GOT3 (cell line): ENCODE measurements at regions not wholly inside any gene's neighbourhood (a gene's known extent, or its start where the extent isn't known, plus 50 kb on each side); places are given as distances from the start of the nearest gene placed in this dataset.
"Not testable (repeated sequence)": the region's sequence is repeated elsewhere in the genome, so short reads cannot be mapped to it uniquely, and the experiment has no call there.

Source experiments
- DNase-seq: peaks from one replicate; lab custom pipeline; 2025; ENCODE audit warnings: mixed read lengths; lab: John Stamatoyannopoulos, UW

- DNase-seq = no peak
Measured at GRCh38 chr2:49861821-49862220, 707.5 kb upstream of the FSHR start.

GRCh38 chr2:49860834-49861233 lies 706.5 kb upstream of the FSHR start:
- DNase-seq = no peak

- DNase-seq = no peak
Measured at GRCh38 chr2:49860170-49860569, 705.9 kb upstream of the FSHR start.

DNA sequence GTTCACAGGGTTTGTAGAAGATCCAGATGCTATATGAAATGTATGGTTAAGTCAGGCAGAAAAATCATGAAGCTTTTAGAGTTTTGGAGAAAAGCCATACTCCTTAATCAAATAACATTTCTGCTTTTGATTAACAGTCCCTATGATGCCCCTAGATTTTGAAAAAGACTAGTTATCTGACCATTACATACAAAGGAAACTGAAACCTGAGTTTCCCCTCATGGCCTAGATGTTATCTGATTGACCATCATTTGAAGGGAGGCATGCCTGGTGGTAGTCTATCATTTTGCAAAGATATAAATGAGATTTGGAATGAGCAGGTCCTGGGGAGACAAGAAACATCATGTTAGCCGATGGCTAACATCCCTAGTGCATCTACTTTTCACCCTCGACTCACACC lies 704.3 kb upstream of the FSHR start:
- no peak for DNase-seq

DNA sequence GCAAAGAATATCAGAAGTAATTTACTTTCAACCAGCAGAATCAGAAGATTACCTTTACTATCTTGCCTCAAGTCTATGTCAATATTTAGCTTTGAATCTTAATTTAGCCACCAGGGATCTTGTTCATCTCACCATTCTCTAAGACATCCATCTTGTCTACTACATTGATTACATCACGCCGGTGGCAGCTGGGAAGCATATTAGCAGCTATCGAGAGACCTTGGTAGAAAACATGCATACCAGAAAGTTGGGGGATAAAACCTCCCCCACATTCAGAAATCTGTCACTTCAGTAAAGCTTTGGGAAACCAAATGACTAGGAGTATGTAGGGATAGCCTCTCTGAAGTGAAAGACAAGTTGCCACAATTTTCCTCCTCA lies 703.8 kb upstream of the FSHR start:
- no peak for DNase-seq

GRCh38 chr2:49857371-49858112 lies 703.2 kb upstream of the FSHR start:
- no peak for DNase-seq

DNA sequence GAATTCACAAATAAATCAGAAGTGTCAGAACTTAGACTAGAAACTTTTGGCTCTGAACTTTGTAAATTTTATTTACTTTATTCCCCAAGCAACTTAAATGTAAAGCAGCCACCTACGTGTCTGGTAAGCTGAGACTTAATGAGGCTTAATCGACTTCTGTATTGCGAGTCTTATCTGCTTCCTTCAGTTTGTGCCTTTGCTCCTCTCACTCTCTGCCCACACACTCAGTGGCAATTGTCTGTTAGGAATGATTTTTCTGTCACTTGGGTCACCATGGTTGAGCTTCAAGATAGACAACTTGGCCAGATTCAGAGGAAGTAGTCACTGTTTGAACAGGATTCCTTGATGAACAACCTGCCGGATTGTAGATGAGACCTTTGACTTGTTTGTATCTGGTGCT lies 691.4 kb upstream of the FSHR start:
- no peak for DNase-seq

DNA sequence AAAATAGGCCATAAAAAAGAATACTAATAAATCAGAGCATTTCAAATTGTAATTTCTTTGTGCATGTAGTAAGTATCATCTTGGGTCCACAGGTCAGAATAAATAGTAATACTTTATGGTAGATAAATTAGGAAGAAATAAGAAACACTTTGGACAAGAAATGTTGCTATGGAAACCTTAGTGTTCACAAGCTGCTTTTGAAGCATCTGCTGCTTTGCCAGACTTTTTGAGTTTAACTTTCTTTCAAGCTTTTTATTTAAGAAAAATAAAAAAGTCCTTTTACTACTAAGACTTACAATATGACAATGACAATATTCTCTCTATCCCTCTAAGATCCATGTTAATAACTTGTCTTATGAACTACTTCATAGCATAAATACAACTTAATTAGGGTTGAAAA lies 690.7 kb upstream of the FSHR start:
- DNase-seq = no peak

DNA sequence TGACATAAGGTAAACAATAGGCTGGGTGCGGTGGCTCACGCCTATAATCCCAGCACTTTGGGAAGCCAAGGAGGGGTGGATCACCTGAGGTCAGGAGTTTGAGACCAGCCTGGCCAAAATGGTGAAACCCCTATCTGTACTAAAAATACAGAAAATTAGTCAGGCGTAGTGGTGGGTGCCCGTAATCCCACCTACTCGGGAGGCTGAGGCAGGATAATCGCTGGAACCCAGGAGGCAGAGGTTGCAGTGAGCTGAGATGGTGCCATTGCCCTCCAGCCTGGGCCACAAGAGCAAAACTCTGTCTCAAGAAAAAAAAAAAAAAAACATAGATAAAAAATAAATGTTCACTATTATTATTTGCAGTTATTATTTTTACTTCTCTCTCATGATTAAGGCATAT lies 689.8 kb upstream of the FSHR start:
- DNase-seq = not testable (repeated sequence)

GRCh38 chr2:49843314-49843713 lies 689.0 kb upstream of the FSHR start:
- DNase-seq = no peak

DNA sequence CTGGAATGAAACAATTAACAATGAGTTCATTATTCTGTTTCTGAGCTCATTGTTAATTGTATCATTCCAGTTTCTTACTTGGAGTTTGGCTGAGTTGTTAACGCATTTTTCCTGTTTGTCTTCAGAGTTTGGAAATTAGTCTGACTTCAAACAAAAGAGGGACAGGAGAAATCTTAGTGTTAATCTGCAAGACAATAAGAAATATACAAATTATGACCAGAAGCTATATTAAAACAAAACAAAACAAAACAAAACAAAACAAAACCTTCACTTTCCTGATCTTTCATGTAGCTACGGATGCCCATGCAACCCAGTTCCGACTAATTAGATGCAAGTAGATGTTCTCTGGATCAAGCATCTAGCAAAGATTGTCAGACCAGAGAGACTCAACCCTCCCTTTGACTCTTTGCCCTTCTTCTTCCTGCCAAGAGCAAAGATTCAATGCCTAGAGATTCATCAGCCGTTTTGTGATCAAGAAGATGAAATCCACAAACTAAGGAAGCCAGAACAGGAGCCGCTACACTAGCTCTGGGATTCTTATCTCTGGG lies 686.2 kb upstream of the FSHR start:
- DNase-seq = no peak

DNA sequence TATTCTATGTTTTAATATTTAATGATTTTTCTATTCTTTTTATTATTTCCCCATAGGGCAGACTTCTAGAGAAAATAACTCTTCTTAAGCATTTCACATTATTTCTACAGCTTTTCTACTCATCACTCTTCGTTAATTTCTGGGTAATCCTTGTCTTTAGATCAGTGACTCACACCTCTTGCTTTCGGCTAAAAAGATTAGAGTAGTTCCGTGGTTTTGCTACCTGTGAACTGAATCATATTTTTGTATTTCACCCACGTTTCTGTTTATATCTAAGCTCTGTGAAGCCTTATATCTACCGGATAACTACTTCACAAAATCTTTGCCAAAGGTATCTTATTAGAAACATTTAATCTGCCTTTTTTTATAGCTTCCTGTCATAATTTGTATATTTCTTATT lies 685.5 kb upstream of the FSHR start:
- DNase-seq = no peak

- DNase-seq = no peak
Measured at GRCh38 chr2:49837561-49838293, 683.4 kb upstream of the FSHR start.

DNA sequence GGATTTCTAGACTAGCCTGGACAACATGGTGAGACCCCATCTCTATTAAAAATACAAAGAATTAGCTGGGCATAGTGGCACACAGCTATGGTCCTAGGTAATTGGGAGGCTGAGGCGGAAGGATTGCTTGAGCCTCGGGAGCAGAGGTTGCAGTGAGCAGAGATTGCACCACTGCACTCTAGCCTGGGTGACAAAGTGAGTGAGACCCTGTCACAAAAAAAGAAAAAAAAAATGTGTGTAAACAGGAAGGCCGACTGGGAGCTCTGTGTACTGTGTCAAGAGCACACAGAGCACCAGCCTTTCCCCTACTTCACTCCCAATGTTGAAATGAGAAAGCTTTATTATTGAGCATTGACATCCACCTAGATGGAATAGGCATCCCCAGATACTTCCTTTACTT lies 681.7 kb upstream of the FSHR start:
- no peak for DNase-seq

GRCh38 chr2:49834433-49834832 lies 680.1 kb upstream of the FSHR start:
- DNase-seq = no peak

- DNase-seq = no peak
Measured at GRCh38 chr2:49832555-49832954, 678.2 kb upstream of the FSHR start.

GRCh38 chr2:49831698-49832367 lies 677.5 kb upstream of the FSHR start:
- DNase-seq = no peak

- DNase-seq = no peak
Measured at GRCh38 chr2:49830846-49831245, 676.5 kb upstream of the FSHR start.

DNA sequence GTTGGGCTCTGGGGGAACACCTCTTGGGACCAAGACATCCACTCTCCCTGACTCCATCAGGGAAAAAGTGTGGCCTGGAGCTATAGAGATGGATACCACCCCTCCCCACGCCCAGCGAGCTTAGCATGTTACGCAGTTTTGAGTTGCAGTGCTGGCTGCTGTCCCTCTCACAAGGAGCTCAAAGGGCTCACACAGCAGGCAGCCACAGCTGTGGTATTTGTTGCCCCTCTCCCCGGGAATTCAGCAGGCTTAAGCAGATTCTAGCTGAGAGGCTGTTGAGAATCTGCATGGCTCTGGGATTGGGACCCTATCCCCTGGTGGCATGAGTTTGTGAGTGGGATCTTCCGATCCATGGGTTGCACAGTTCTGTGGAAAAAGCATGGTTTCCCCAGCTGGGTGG lies 673.1 kb upstream of the FSHR start:
- no peak for DNase-seq

DNA sequence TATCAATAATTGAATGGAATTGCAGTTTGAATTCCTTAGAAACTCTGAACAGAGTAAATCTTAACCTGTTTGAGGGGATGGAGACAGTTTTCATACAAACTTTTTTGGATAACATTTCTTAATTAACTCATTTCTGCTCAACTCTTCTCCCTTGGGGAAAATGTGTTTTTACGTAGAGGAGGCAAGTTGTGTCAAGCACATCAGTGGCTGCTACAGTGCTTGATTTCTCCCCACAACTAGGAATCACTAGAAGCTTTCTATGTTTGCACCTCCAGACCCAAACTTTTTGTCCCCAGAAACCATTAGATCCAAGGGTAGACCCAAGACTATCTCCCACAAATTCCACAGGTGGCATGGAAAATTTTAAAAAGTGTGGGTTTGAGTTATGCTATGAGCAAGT lies 658.9 kb upstream of the FSHR start:
- no peak for DNase-seq

DNA sequence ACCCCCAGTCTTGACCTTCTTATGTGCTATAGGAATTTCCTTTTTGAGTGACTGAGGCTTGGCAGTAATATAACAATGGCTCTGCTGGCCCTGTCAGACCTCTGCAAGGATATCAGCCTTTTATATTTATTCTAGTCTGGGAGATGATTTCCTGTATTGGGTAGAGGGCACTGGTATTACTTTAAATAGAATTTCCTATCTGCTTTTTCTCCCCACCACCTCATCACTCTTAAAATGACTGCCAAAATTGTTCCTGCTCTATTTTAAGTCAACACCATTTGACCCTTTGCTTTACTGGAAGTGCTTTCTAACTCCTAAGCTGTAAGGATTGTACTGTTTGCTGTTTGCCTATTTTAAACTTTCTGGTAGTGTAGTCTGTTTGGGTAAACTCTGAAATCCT lies 658.4 kb upstream of the FSHR start:
- DNase-seq = no peak

GRCh38 chr2:49811502-49811901 lies 657.2 kb upstream of the FSHR start:
- no peak for DNase-seq

DNA sequence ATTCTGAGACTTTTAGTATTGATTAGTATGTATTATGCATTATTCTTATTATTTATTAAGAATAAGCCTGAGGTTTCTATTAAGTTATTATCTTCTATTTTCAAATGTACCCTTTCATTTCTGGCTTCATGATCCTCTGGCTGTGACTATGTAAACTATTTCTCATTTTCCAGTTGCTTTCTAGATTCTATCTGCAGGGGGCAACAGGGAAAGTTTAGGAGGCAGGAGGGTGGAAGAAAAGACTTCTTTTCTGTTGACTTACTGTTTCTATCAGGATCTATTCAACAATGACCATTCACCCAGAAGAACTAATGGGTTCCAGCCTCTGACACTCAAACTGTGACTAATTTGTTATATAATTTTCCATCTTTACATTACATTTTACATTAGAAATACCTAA lies 653.4 kb upstream of the FSHR start:
- DNase-seq = no peak
